BE2C (cell line): ENCODE measurements at regions not wholly inside any gene's neighbourhood (a gene's known extent, or its start where the extent isn't known, plus 50 kb on each side); places are given as distances from the start of the nearest gene placed in this dataset.

Experiments
- DNase-seq: peaks from one replicate; pipeline ENCODE4 v3.0.0-alpha.2; 2020
- H3K27me3 ChIP-seq: fragments of 250-450 bp; sonication (Bioruptor Pico); 2 replicates; pipeline ENCODE4 v1.5.1; 2020; ENCODE audit warnings: mild to moderate bottlenecking
- H3K36me3 ChIP-seq: fragments of 250-450 bp; sonication (Bioruptor Pico); 2 replicates; pipeline ENCODE4 v1.5.1; 2020; ENCODE audit warnings: mild to moderate bottlenecking
- H3K4me1 ChIP-seq: fragments of 250-450 bp; sonication (Bioruptor Pico); 2 replicates; pipeline ENCODE4 v1.5.1; 2020
- H3K4me3 ChIP-seq: 2 replicates; pipeline ENCODE4 v1.5.1; 2011; ENCODE audit warnings: low read depth, low read length
- H3K9me3 ChIP-seq: fragments of 250-450 bp; sonication (Bioruptor Pico); 2 replicates; pipeline ENCODE4 v1.5.1; 2020
- CTCF ChIP-seq: IDR thresholded peaks from 2 replicates; pipeline ENCODE4 v1.5.1; 2012; ENCODE audit warnings: mild to moderate bottlenecking, low read depth, low read length

GRCh38 chr11:104361975-104362374 lies 198.0 kb upstream of the PDGFD start:
- Histone ChIP-seq H3K36me3 (no peaks in the 10 kb centered on the region), H3K9me3 (no peaks in the 10 kb centered on the region), H3K4me3 (no peak overlapping the region), H3K27me3 (no peaks in the 10 kb centered on the region), H3K4me1 (no peaks in the 10 kb centered on the region)
- TF ChIP-seq CTCF = no peak
- DNase-seq = no peak

GRCh38 chr11:104352036-104352435 lies 188.1 kb upstream of the PDGFD start:
- DNase-seq = no peak
- Histone ChIP-seq H3K27me3 (no peaks in the 10 kb centered on the region), H3K9me3 (no peaks in the 10 kb centered on the region), H3K4me1 (no peaks in the 10 kb centered on the region), H3K36me3 (no peaks in the 10 kb centered on the region), H3K4me3 (no peak overlapping the region)
- TF ChIP-seq CTCF = no peak

GRCh38 chr11:104343578-104343977 lies 179.6 kb upstream of the PDGFD start:
- no peak for DNase-seq
- H3K27me3 ChIP-seq = no peaks in the 10 kb centered on the region
- H3K4me3 ChIP-seq = no peak overlapping the region

GRCh38 chr11:104340590-104340989 lies 176.6 kb upstream of the PDGFD start:
- Histone ChIP-seq H3K4me1 (no peaks in the 10 kb centered on the region), H3K36me3 (no peaks in the 10 kb centered on the region), H3K4me3 (no peak overlapping the region), H3K9me3 (no peaks in the 10 kb centered on the region), H3K27me3 (no peaks in the 10 kb centered on the region)
- no peak for TF ChIP-seq CTCF
- DNase-seq = no peak

More at GRCh38 chr11:104343578-104343977, 179.6 kb upstream of the PDGFD start:
- TF ChIP-seq CTCF = peak; percentile 49
- H3K36me3 ChIP-seq = no peaks in the 10 kb centered on the region
- no peaks in the 10 kb centered on the region for H3K4me1 ChIP-seq
- H3K9me3 ChIP-seq = no peaks in the 10 kb centered on the region

- no peaks in the 10 kb centered on the region for H3K9me3 ChIP-seq
- no peak for DNase-seq
- no peaks in the 10 kb centered on the region for H3K27me3 ChIP-seq
- H3K4me3 ChIP-seq = no peak overlapping the region
- no peaks in the 10 kb centered on the region for H3K4me1 ChIP-seq
- no peaks in the 10 kb centered on the region for H3K36me3 ChIP-seq
- no peak for TF ChIP-seq CTCF
Measured at GRCh38 chr11:104339380-104339831, 175.5 kb upstream of the PDGFD start.

GRCh38 chr11:104338186-104338585 lies 174.2 kb upstream of the PDGFD start:
- DNase-seq = no peak
- no peaks in the 10 kb centered on the region for H3K36me3 ChIP-seq
- H3K27me3 ChIP-seq = no peaks in the 10 kb centered on the region
- TF ChIP-seq CTCF = no peak
- H3K4me3 ChIP-seq = no peak overlapping the region
- no peaks in the 10 kb centered on the region for H3K9me3 ChIP-seq
- H3K4me1 ChIP-seq = no peaks in the 10 kb centered on the region
